ENCODE measurements at regions not wholly inside any gene's neighbourhood (a gene's known extent, or its start where the extent isn't known, plus 50 kb on each side); places are given as distances from the start of the nearest gene placed in this dataset.

DNA sequence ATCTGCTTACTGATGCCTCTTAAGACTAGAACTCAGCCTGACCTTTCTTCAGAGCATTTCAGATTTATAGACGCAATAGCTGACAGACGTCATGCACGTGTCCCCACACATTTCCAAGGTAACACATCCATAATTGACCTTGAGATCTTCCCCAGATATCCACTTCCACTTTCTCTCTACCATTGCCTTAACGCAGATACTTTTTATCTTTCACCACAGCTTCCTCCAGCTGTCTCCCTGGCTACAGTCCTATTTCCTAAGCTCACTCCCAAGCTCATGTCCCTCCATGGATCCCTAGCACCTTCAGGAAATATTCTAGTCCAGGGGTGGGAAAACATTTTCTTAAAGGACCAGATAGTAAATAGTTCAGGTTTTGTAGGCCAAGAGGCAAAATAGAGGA, 173.0 kb upstream of the MITF start:
- Histone ChIP-seq H4K91ac (ENCODE audit: low read depth, low read length, poor library complexity) (no peak overlapping the region), H3K27me3 (ENCODE audit: control insufficient read depth in 3 of 3, insufficient read depth in 3 of 3, low read depth in 1 of 3, low read length in 3 of 3) (no peaks in the 10 kb centered on the region), H3K79me1 (ENCODE audit: low read depth, low read length) (no peaks in the 10 kb centered on the region), H3K27ac (replicated peaks; ENCODE audit: low read length) (no peak overlapping the region), H2BK15ac (ENCODE audit: low read length) (no peak overlapping the region), H3K23ac (ENCODE audit: low read depth, low read length, poor library complexity) (no peak overlapping the region), H4K8ac (ENCODE audit: low read depth, low read length) (no peak overlapping the region), H2BK12ac (ENCODE audit: low read length) (no peak overlapping the region), H2AFZ (ENCODE audit: low read length) (no peak overlapping the region), H3K4ac (ENCODE audit: low read length) (no peak overlapping the region), H2BK5ac (ENCODE audit: low read length) (no peak overlapping the region), H3K4me2 (ENCODE audit: insufficient read depth, low read length, poor library complexity, severe bottlenecking) (no peak overlapping the region), H2AK5ac (ENCODE audit: low read depth, low read length) (no peak overlapping the region), H3K4me1 (ENCODE audit: control insufficient read depth in 2 of 2, insufficient read depth in 1 of 2, low read depth in 1 of 2, low read length in 2 of 2) (peaks cover 0 to 5% of the 10 kb centered on the region in 2 donors), H3K9ac (ENCODE audit: low read depth, low read length, poor library complexity) (no peak overlapping the region), H3K9me3 (replicated peaks in 1 of 2; ENCODE audit: control insufficient read depth in 2 of 2, insufficient read depth in 1 of 2, low read depth in 1 of 2, low read length in 2 of 2) (peaks cover 0 to 2% of the 10 kb centered on the region in 2 donors), H3K4me3 (ENCODE audit: low read length in 2 of 2) (no peak overlapping the region), H3K18ac (ENCODE audit: low read length) (no peak overlapping the region), H2BK120ac (ENCODE audit: low read depth, low read length) (no peak overlapping the region), H3K36me3 (replicated peaks in 1 of 2; ENCODE audit: control insufficient read depth in 2 of 2, insufficient read depth in 2 of 2, low read length in 2 of 2) (no peaks in the 10 kb centered on the region), H3K14ac (ENCODE audit: low read length) (no peak overlapping the region)
- no peak for DNase-seq (ENCODE audit: low spot score)
- no CpG with 5 or more reads among the region's 4 CpGs for WGBS, 2 donors (ENCODE audit: extremely low coverage in 2 of 2, insufficient read length in 2 of 2, insufficient replicate concordance in 1 of 2)

DNA sequence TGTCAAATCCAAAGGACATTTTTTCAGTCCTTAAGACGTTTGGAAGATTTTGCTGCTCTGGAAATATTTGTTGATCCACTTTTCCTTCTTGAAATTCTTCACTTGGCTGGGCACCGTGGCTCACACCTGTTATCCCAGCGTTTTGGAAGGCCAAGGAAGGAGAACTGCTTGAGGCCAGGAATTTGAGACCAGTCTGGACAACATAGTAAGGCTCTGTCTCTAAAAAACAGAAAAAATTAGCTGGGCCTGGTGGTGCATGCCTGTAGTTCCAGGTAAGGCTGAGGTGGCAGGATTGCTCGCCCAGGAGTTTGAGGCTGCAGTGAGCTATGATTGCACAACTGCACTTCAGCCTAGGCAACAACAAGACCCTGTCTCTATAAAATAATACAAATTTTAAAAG, 173.9 kb upstream of the MITF start:
- no peak overlapping the region for H2BK120ac ChIP-seq (ENCODE audit: low read depth, low read length)
- H4K8ac ChIP-seq (ENCODE audit: low read depth, low read length) = no peak overlapping the region
- H3K4me1 ChIP-seq (ENCODE audit: control insufficient read depth in 2 of 2, insufficient read depth in 1 of 2, low read depth in 1 of 2, low read length in 2 of 2) = peaks cover 0 to 5% of the 10 kb centered on the region in 2 donors
- H3K36me3 ChIP-seq (replicated peaks in 1 of 2; ENCODE audit: control insufficient read depth in 2 of 2, insufficient read depth in 2 of 2, low read length in 2 of 2) = no peaks in the 10 kb centered on the region
- no peak overlapping the region for H3K4me2 ChIP-seq (ENCODE audit: insufficient read depth, low read length, poor library complexity, severe bottlenecking)
- H3K27ac ChIP-seq (replicated peaks; ENCODE audit: low read length) = no peak overlapping the region
- no peak overlapping the region for H3K9ac ChIP-seq (ENCODE audit: low read depth, low read length, poor library complexity)
- no peak overlapping the region for H3K4ac ChIP-seq (ENCODE audit: low read length)
- H3K18ac ChIP-seq (ENCODE audit: low read length) = no peak overlapping the region
- H3K14ac ChIP-seq (ENCODE audit: low read length) = no peak overlapping the region
- no peak overlapping the region for H2AFZ ChIP-seq (ENCODE audit: low read length)
- H3K79me1 ChIP-seq (ENCODE audit: low read depth, low read length) = no peaks in the 10 kb centered on the region
- H3K9me3 ChIP-seq (replicated peaks in 1 of 2; ENCODE audit: control insufficient read depth in 2 of 2, insufficient read depth in 1 of 2, low read depth in 1 of 2, low read length in 2 of 2) = no peaks in the 10 kb centered on the region
- no peak overlapping the region for H2BK5ac ChIP-seq (ENCODE audit: low read length)
- WGBS, 2 donors (ENCODE audit: extremely low coverage in 2 of 2, insufficient read length in 2 of 2, insufficient replicate concordance in 1 of 2) = no CpG with 5 or more reads among the region's 4 CpGs
- H4K91ac ChIP-seq (ENCODE audit: low read depth, low read length, poor library complexity) = no peak overlapping the region
- no peak overlapping the region for H2AK5ac ChIP-seq (ENCODE audit: low read depth, low read length)
- H2BK15ac ChIP-seq (ENCODE audit: low read length) = no peak overlapping the region
- H2BK12ac ChIP-seq (ENCODE audit: low read length) = no peak overlapping the region
- no peak overlapping the region for H3K4me3 ChIP-seq (ENCODE audit: low read length in 2 of 2)
- H3K23ac ChIP-seq (ENCODE audit: low read depth, low read length, poor library complexity) = no peak overlapping the region
- no peak for DNase-seq (ENCODE audit: low spot score)
- H3K27me3 ChIP-seq (ENCODE audit: control insufficient read depth in 3 of 3, insufficient read depth in 3 of 3, low read depth in 1 of 3, low read length in 3 of 3) = no peaks in the 10 kb centered on the region

GRCh38 chr3:69563981-69564380, 175.3 kb upstream of the MITF start:
- Histone ChIP-seq H3K9me3 (replicated peaks in 1 of 2; ENCODE audit: control insufficient read depth in 2 of 2, insufficient read depth in 1 of 2, low read depth in 1 of 2, low read length in 2 of 2) (no peaks in the 10 kb centered on the region), H3K23ac (ENCODE audit: low read depth, low read length, poor library complexity) (no peak overlapping the region), H4K91ac (ENCODE audit: low read depth, low read length, poor library complexity) (no peak overlapping the region), H3K18ac (ENCODE audit: low read length) (no peak overlapping the region), H3K4me1 (ENCODE audit: control insufficient read depth in 2 of 2, insufficient read depth in 1 of 2, low read depth in 1 of 2, low read length in 2 of 2) (peaks cover 0 to 3% of the 10 kb centered on the region in 2 donors), H2BK120ac (ENCODE audit: low read depth, low read length) (no peak overlapping the region), H3K4me2 (ENCODE audit: insufficient read depth, low read length, poor library complexity, severe bottlenecking) (no peak overlapping the region), H4K8ac (ENCODE audit: low read depth, low read length) (no peak overlapping the region), H3K36me3 (replicated peaks in 1 of 2; ENCODE audit: control insufficient read depth in 2 of 2, insufficient read depth in 2 of 2, low read length in 2 of 2) (no peaks in the 10 kb centered on the region), H3K14ac (ENCODE audit: low read length) (no peak overlapping the region), H2BK15ac (ENCODE audit: low read length) (no peak overlapping the region), H2AFZ (ENCODE audit: low read length) (no peak overlapping the region), H3K4ac (ENCODE audit: low read length) (no peak overlapping the region), H3K27me3 (ENCODE audit: control insufficient read depth in 3 of 3, insufficient read depth in 3 of 3, low read depth in 1 of 3, low read length in 3 of 3) (no peaks in the 10 kb centered on the region), H2BK5ac (ENCODE audit: low read length) (no peak overlapping the region), H3K79me1 (ENCODE audit: low read depth, low read length) (no peaks in the 10 kb centered on the region), H3K9ac (ENCODE audit: low read depth, low read length, poor library complexity) (no peak overlapping the region), H2BK12ac (ENCODE audit: low read length) (no peak overlapping the region), H3K27ac (replicated peaks; ENCODE audit: low read length) (no peak overlapping the region), H2AK5ac (ENCODE audit: low read depth, low read length) (no peak overlapping the region), H3K4me3 (ENCODE audit: low read length in 2 of 2) (no peak overlapping the region)
- no CpG with 5 or more reads among the region's 5 CpGs for WGBS, 2 donors (ENCODE audit: extremely low coverage in 2 of 2, insufficient read length in 2 of 2, insufficient replicate concordance in 1 of 2)
- DNase-seq (ENCODE audit: low spot score) = no peak

GRCh38 chr3:69563151-69563550, 176.1 kb upstream of the MITF start:
- Histone ChIP-seq H3K4me2 (ENCODE audit: insufficient read depth, low read length, poor library complexity, severe bottlenecking) (no peak overlapping the region), H4K8ac (ENCODE audit: low read depth, low read length) (no peak overlapping the region), H3K4me1 (ENCODE audit: control insufficient read depth in 2 of 2, insufficient read depth in 1 of 2, low read depth in 1 of 2, low read length in 2 of 2) (peaks cover 0 to 3% of the 10 kb centered on the region in 2 donors), H2BK5ac (ENCODE audit: low read length) (no peak overlapping the region), H3K9me3 (replicated peaks in 1 of 2; ENCODE audit: control insufficient read depth in 2 of 2, insufficient read depth in 1 of 2, low read depth in 1 of 2, low read length in 2 of 2) (no peaks in the 10 kb centered on the region), H4K91ac (ENCODE audit: low read depth, low read length, poor library complexity) (no peak overlapping the region), H3K4ac (ENCODE audit: low read length) (no peak overlapping the region), H3K4me3 (ENCODE audit: low read length in 2 of 2) (no peak overlapping the region), H3K36me3 (replicated peaks in 1 of 2; ENCODE audit: control insufficient read depth in 2 of 2, insufficient read depth in 2 of 2, low read length in 2 of 2) (no peaks in the 10 kb centered on the region), H2BK120ac (ENCODE audit: low read depth, low read length) (no peak overlapping the region), H3K23ac (ENCODE audit: low read depth, low read length, poor library complexity) (no peak overlapping the region), H2BK15ac (ENCODE audit: low read length) (no peak overlapping the region), H2BK12ac (ENCODE audit: low read length) (no peak overlapping the region), H3K27me3 (ENCODE audit: control insufficient read depth in 3 of 3, insufficient read depth in 3 of 3, low read depth in 1 of 3, low read length in 3 of 3) (no peaks in the 10 kb centered on the region), H3K9ac (ENCODE audit: low read depth, low read length, poor library complexity) (no peak overlapping the region), H3K27ac (replicated peaks; ENCODE audit: low read length) (no peak overlapping the region), H2AK5ac (ENCODE audit: low read depth, low read length) (no peak overlapping the region), H3K14ac (ENCODE audit: low read length) (no peak overlapping the region), H3K79me1 (ENCODE audit: low read depth, low read length) (no peaks in the 10 kb centered on the region), H3K18ac (ENCODE audit: low read length) (no peak overlapping the region), H2AFZ (ENCODE audit: low read length) (no peak overlapping the region)
- WGBS, 2 donors (ENCODE audit: extremely low coverage in 2 of 2, insufficient read length in 2 of 2, insufficient replicate concordance in 1 of 2) = no CpG with 5 or more reads among the region's 3 CpGs
- DNase-seq (ENCODE audit: low spot score) = no peak
